Osteoblast (primary cell): ENCODE measurements at regions not wholly inside any gene's neighbourhood (a gene's known extent, or its start where the extent isn't known, plus 50 kb on each side); places are given as distances from the start of the nearest gene placed in this dataset.

Experiments
- DNase-seq: peaks from one replicate; pipeline ENCODE4 v3.0.0; 2011; ENCODE audit warnings: low spot score, mixed read lengths; ENCODE audit not compliant: insufficient read length; ENCODE audit errors: missing footprints
- H2AFZ ChIP-seq: 2 replicates; pipeline ENCODE4 v1.6.0; 2011; ENCODE audit warnings: mild to moderate bottlenecking, low read length
- H3K27ac ChIP-seq: 2 replicates; pipeline ENCODE4 v1.5.1; 2011; ENCODE audit warnings: mild to moderate bottlenecking, low read depth, low read length, moderate library complexity
- H3K27me3 ChIP-seq: 2 replicates; pipeline ENCODE4 v1.6.0; 2012; ENCODE audit warnings: mild to moderate bottlenecking, control low read depth, inconsistent platforms, low read length, moderate library complexity; ENCODE audit not compliant: insufficient read depth
- H3K36me3 ChIP-seq: 2 replicates; pipeline ENCODE4 v1.5.1; 2011; ENCODE audit warnings: mild to moderate bottlenecking, low read length, control low read depth, moderate library complexity; ENCODE audit not compliant: insufficient read depth
- H3K4me1 ChIP-seq: 2 replicates; pipeline ENCODE4 v1.5.1; 2011; ENCODE audit warnings: mild to moderate bottlenecking, low read length, control low read depth, moderate library complexity; ENCODE audit not compliant: insufficient read depth
- H3K4me2 ChIP-seq: 2 replicates; pipeline ENCODE4 v1.6.0; 2011; ENCODE audit warnings: mild to moderate bottlenecking, low read length; ENCODE audit not compliant: insufficient read depth
- H3K4me3 ChIP-seq: fragments of 200-600 bp; sonication (generic); 3 replicates; pipeline ENCODE4 v1.5.1; 2012; ENCODE audit warnings: mild to moderate bottlenecking, low read length, inconsistent platforms; ENCODE audit not compliant: insufficient read depth
- H3K79me2 ChIP-seq: 2 replicates; pipeline ENCODE4 v1.6.0; 2012; ENCODE audit warnings: mild to moderate bottlenecking, low read length, control low read depth, inconsistent platforms; ENCODE audit not compliant: insufficient read depth
- H3K9me3 ChIP-seq: 2 replicates; pipeline ENCODE4 v1.5.1; 2011; ENCODE audit warnings: low read depth, low read length, control low read depth
- H4K20me1 ChIP-seq: 2 replicates; pipeline ENCODE4 v1.6.0; 2012; ENCODE audit warnings: mild to moderate bottlenecking, low read length, control low read depth; ENCODE audit not compliant: insufficient read depth
- CTCF ChIP-seq: IDR thresholded peaks from 2 replicates; pipeline ENCODE4 v1.5.1; 2011; ENCODE audit warnings: mild to moderate bottlenecking, low read depth, low read length, moderate library complexity; ENCODE audit errors: extremely low read depth

DNA sequence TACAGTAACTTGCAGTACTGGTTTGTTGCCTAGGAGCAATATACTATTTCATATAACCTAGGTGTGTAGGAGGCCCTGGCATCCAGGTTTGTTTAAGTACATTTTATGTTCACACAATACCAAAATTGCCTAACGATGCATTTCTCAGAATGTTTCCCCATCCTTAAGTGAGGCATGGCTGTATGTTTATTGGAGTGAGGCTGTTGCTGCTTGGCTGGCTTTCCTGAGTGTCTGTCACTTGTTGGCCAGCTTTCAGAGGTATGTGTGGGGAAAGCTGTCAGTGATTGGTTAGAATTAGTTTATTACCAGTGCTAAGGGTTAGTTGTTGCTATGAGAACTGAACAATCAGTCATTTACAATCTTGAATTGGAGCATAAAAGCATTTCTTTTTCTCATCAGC, 154.1 kb upstream of the CDH12 start:
- H3K9me3 ChIP-seq = peaks cover 4% of the 10 kb centered on the region
- no peak overlapping the region for H3K4me3 ChIP-seq
- no peaks in the 10 kb centered on the region for H4K20me1 ChIP-seq
- H3K79me2 ChIP-seq = no peaks in the 10 kb centered on the region
- no peaks in the 10 kb centered on the region for H3K4me1 ChIP-seq
- no peaks in the 10 kb centered on the region for H3K36me3 ChIP-seq
- no peak overlapping the region for H2AFZ ChIP-seq
- TF ChIP-seq CTCF = no peak
- no peak overlapping the region for H3K27ac ChIP-seq
- H3K27me3 ChIP-seq = no peaks in the 10 kb centered on the region
- no peak overlapping the region for H3K4me2 ChIP-seq
- no peak for DNase-seq

DNA sequence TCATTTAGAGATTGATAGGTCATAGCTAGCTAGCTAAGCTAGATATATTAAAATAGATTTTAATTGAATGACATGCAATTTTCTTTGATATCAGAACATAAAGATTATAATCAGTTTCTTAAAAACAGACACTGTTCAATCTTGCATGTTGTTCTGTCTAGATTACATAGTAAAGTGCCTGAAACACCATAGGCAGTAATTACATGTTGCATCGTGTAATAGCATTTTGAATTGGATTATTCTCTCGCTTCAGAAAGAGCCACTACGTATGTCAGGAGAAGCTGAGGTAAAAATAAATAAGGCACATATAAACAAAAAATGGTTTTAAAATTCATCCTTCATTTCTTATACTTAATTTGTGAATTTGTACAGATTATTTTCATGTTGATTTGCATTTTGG, 148.0 kb upstream of the CDH12 start:
- Histone ChIP-seq H3K4me2 (no peak overlapping the region), H3K4me3 (no peak overlapping the region), H3K79me2 (no peaks in the 10 kb centered on the region), H3K9me3 (no peaks in the 10 kb centered on the region), H2AFZ (no peak overlapping the region), H3K36me3 (no peaks in the 10 kb centered on the region), H4K20me1 (no peaks in the 10 kb centered on the region), H3K27ac (no peak overlapping the region), H3K4me1 (no peaks in the 10 kb centered on the region), H3K27me3 (no peaks in the 10 kb centered on the region)
- no peak for TF ChIP-seq CTCF
- no peak for DNase-seq

DNA sequence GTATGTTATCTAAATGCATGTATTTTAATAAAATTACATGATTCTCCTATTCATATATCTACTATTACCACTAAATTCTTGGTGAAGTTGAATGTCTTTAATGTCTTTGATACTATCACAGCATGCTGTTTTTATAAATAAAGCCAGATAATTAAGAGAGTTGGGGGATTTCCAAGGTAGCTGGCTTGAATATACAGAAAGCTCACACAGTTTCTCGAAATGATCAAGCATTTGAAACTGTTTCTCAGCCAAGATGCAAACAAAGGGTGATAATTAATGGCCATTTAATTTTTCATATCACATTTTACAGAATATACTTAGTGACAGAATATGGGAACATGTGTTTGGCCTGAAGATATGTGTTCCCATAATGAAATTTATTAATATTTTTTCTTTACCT, 145.6 kb upstream of the CDH12 start:
- TF ChIP-seq CTCF = no peak
- H4K20me1 ChIP-seq = no peaks in the 10 kb centered on the region
- H3K4me2 ChIP-seq = no peak overlapping the region
- H3K4me3 ChIP-seq = no peak overlapping the region
- no peak for DNase-seq
- H3K27ac ChIP-seq = no peak overlapping the region
- no peaks in the 10 kb centered on the region for H3K27me3 ChIP-seq
- H3K9me3 ChIP-seq = no peaks in the 10 kb centered on the region
- H3K4me1 ChIP-seq = no peaks in the 10 kb centered on the region
- no peaks in the 10 kb centered on the region for H3K36me3 ChIP-seq
- H3K79me2 ChIP-seq = no peaks in the 10 kb centered on the region
- no peak overlapping the region for H2AFZ ChIP-seq

DNA sequence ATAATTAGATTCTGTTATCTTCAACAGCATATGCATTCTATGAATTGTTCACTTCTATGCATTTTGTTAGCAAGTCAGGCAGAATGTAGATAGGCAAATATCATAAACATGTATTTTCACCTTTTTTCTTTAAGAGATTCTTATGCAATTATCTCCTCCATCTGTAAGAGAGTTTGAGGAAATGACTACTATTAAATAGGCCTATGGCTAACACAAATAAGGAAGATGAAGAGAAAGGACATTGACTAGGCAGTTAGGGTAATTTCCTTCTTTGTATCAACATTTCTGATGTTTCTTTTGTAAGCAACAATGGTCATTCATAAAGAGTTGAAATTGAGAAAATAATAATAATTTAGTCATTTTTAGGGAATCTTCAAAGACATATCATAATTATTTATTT, 145.2 kb upstream of the CDH12 start:
- TF ChIP-seq CTCF = no peak
- no peak for DNase-seq
- Histone ChIP-seq H2AFZ (no peak overlapping the region), H3K4me1 (no peaks in the 10 kb centered on the region), H4K20me1 (no peaks in the 10 kb centered on the region), H3K36me3 (no peaks in the 10 kb centered on the region), H3K4me3 (no peak overlapping the region), H3K27me3 (no peaks in the 10 kb centered on the region), H3K27ac (no peak overlapping the region), H3K4me2 (no peak overlapping the region), H3K79me2 (no peaks in the 10 kb centered on the region), H3K9me3 (no peaks in the 10 kb centered on the region)
